ENCODE measurements at regions not wholly inside any gene's neighbourhood (a gene's known extent, or its start where the extent isn't known, plus 50 kb on each side); places are given as distances from the start of the nearest gene placed in this dataset.

DNA sequence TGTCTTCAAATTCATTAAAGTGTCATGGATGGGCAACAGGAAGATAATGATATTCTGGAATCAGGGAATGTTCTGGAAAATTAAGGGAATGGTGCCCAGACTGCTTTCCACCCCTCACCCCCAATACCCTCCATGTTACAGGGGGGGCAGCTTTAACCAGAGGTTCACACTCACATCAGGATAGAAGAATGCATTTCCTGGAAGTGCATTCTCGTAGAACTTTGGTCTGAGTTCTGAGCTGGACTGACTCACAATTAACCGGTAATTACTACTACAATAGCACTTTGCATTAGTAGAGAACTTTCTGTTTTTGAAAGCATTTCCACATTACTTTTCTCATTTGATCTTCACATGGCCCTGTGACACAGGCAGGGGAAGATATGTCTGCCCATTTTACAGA is 52.5 kb upstream of the SHISA3 start:
- no peak for DNase-seq (ENCODE audit: low read depth)
- H3K4me3 ChIP-seq (ENCODE audit: low read depth, low read length) = no peak overlapping the region
- TF ChIP-seq, protein P1, sequence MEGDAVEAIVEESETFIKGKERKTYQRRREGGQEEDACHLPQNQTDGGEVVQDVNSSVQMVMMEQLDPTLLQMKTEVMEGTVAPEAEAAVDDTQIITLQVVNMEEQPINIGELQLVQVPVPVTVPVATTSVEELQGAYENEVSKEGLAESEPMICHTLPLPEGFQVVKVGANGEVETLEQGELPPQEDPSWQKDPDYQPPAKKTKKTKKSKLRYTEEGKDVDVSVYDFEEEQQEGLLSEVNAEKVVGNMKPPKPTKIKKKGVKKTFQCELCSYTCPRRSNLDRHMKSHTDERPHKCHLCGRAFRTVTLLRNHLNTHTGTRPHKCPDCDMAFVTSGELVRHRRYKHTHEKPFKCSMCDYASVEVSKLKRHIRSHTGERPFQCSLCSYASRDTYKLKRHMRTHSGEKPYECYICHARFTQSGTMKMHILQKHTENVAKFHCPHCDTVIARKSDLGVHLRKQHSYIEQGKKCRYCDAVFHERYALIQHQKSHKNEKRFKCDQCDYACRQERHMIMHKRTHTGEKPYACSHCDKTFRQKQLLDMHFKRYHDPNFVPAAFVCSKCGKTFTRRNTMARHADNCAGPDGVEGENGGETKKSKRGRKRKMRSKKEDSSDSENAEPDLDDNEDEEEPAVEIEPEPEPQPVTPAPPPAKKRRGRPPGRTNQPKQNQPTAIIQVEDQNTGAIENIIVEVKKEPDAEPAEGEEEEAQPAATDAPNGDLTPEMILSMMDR (conservative IDR thresholded peaks at IDR 0.05; ENCODE audit: low read depth, low read length) = no peak

DNA sequence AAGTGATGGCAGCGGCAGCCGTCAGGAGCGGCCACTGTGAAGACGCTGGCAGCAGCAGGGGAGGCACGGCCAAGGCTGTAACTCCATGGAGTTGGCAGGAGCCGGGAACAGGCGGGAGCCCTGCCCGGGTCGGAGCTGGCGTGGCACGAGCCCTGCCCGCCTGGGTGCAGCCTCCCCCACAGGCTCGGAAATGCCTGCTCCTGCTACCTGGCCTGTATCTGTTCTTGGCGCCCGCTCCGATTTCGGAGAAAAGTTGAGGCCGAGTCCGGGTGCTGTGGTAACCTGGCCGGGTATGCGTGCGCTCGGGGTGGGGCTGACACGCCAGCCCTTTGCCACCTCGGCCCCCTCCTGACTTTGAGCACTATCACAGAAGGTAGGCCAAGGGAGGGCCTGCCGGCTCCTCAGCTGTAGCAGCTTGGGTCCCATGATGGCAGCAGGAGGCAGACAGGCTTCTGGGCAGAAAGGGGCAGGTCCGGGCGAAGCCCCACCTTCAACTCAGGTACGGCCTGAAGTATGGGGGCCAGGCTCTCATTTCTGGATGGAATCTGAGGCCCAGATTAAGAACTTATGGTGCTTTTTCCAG is 51.2 kb upstream of the SHISA3 start:
- no peak for DNase-seq (ENCODE audit: low read depth)
- no peak overlapping the region for H3K4me3 ChIP-seq (ENCODE audit: low read depth, low read length)
- TF ChIP-seq, protein P1 (conservative IDR thresholded peaks at IDR 0.05; ENCODE audit: low read depth, low read length) = no peak

DNA sequence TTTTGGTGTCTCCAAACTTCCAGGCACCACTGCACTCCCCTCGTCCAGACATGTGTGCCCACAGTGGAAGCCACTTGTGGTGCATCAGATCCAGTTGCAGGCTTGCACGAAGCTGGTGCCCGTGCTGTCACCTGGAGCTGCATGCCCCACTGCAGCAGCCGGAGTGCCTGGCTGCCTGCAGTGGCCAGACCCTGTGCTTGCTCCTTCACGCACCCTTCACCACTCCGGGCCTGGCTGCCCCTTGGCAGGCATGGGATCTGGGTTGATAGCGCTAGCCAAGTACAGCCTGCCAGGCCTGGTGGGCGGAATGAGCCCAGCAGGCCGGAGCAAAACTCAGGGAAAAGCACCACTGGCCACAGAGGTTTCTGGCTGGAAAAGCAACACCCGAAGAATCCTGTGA is 50.2 kb upstream of the SHISA3 start:
- TF ChIP-seq, protein P1 (conservative IDR thresholded peaks at IDR 0.05; ENCODE audit: low read depth, low read length) = no peak
- H3K4me3 ChIP-seq (ENCODE audit: low read depth, low read length) = no peak overlapping the region
- DNase-seq (ENCODE audit: low read depth) = no peak
